CD8-positive, alpha-beta memory T cell (primary cell): ENCODE measurements at regions not wholly inside any gene's neighbourhood (a gene's known extent, or its start where the extent isn't known, plus 50 kb on each side); places are given as distances from the start of the nearest gene placed in this dataset.

Source experiments
- CTCF ChIA-PET: fragments of 350-600 bp; sonication (Branson Sonifier 250); formaldehyde crosslinking; loops from one replicate; lab custom pipeline; 2021; ENCODE audit warnings: antibody characterized with exemption; lab: Charles Lee
- POLR2A ChIA-PET: fragments of 350-600 bp; sonication (Branson Sonifier 250); formaldehyde crosslinking; loops from one replicate; lab custom pipeline; 2021; ENCODE audit warnings: antibody characterized with exemption; lab: Charles Lee
- DNase-seq, 5 donors: peaks; one replicate each; pipeline versions ENCODE4 v3.0.0 to v3.0.0-alpha.2; 2020 to 2022; ENCODE audit warnings: mixed read lengths in 1 of 5
- H3K27ac ChIP-seq: one replicate; pipeline ENCODE4 v1.7.0; 2013; ENCODE audit warnings: low read depth, mild to moderate bottlenecking, low read length, moderate library complexity
- H3K27me3 ChIP-seq: 2 replicates; pipeline ENCODE4 v1.7.0; 2013; ENCODE audit warnings: low read length, mild to moderate bottlenecking; ENCODE audit not compliant: insufficient read depth, poor library complexity, severe bottlenecking
- H3K36me3 ChIP-seq: 2 replicates; pipeline ENCODE4 v1.7.0; 2013; ENCODE audit warnings: mild to moderate bottlenecking, low read length, moderate library complexity; ENCODE audit not compliant: insufficient read depth
- H3K4me1 ChIP-seq: 2 replicates; pipeline ENCODE4 v1.7.0; 2013; ENCODE audit warnings: mild to moderate bottlenecking, low read length, moderate library complexity; ENCODE audit not compliant: insufficient read depth
- H3K4me3 ChIP-seq: 2 replicates; pipeline ENCODE4 v1.7.0; 2013; ENCODE audit warnings: mild to moderate bottlenecking, low read length
- H3K9me3 ChIP-seq: 2 replicates; pipeline ENCODE4 v1.7.0; 2013; ENCODE audit warnings: mild to moderate bottlenecking, low read length
- H3K27ac Mint-ChIP-seq, 8 donors: one replicate each; pipeline ENCODE4 v1.8.0; 2020 to 2021; ENCODE audit warnings: mixed read lengths in 8 of 8, mild to moderate bottlenecking in 6 of 8, inconsistent platforms in 3 of 8, moderate library complexity in 3 of 8
- H3K27me3 Mint-ChIP-seq, 2 donors: one replicate each; pipeline ENCODE4 v1.8.0; 2020 to 2021; ENCODE audit warnings: mixed read lengths in 2 of 2, mild to moderate bottlenecking in 1 of 2, moderate library complexity in 1 of 2
- H3K36me3 Mint-ChIP-seq, 3 donors: one replicate each; pipeline ENCODE4 v1.8.0; 2020 to 2021; ENCODE audit warnings: mixed read lengths in 3 of 3, inconsistent platforms in 1 of 3, mild to moderate bottlenecking in 1 of 3
- H3K4me1 Mint-ChIP-seq, 3 donors: one replicate each; pipeline ENCODE4 v1.8.0; 2020 to 2021; ENCODE audit warnings: mixed read lengths in 3 of 3, inconsistent platforms in 1 of 3, mild to moderate bottlenecking in 1 of 3
- H3K4me3 Mint-ChIP-seq, 7 donors: one replicate each; pipeline ENCODE4 v1.8.0; 2020 to 2021; ENCODE audit warnings: mixed read lengths in 7 of 7, mild to moderate bottlenecking in 6 of 7, moderate library complexity in 4 of 7, inconsistent platforms in 2 of 7
- H3K9me3 Mint-ChIP-seq, 5 donors: one replicate each; pipeline ENCODE4 v1.8.0; 2020 to 2022; ENCODE audit warnings: mixed read lengths in 5 of 5, mild to moderate bottlenecking in 3 of 5, moderate library complexity in 2 of 5, inconsistent platforms in 1 of 5

- H3K4me1 Mint-ChIP-seq: no peaks in the 10 kb centered on the region
- Histone ChIP-seq H3K9me3 (no peaks in the 10 kb centered on the region), H3K4me1 (no peaks in the 10 kb centered on the region), H3K36me3 (no peaks in the 10 kb centered on the region), H3K4me3 (no peak overlapping the region), H3K27ac (no peak overlapping the region), H3K27me3 (no peaks in the 10 kb centered on the region)
- no peak for DNase-seq
- no peak overlapping the region for H3K27ac Mint-ChIP-seq
- H3K4me3 Mint-ChIP-seq: no peak overlapping the region
- CTCF ChIA-PET: no interaction called here
- H3K36me3 Mint-ChIP-seq: peaks cover 0 to 2% (median 0%) of the 10 kb centered on the region in 3 donors
- no peaks in the 10 kb centered on the region for H3K27me3 Mint-ChIP-seq
- POLR2A ChIA-PET: no interaction called here
- H3K9me3 Mint-ChIP-seq: peaks cover 0 to 4% (median 2%) of the 10 kb centered on the region in 5 donors
These were observed 196.0 kb upstream of the PAPPA start for GRCh38 chr9:115957585-115957984.

GRCh38 chr9:115964710-115965347 lies 188.8 kb upstream of the PAPPA start:
- no peaks in the 10 kb centered on the region for H3K9me3 ChIP-seq
- CTCF ChIA-PET: no interaction called here
- H3K4me1 ChIP-seq: no peaks in the 10 kb centered on the region
- no peaks in the 10 kb centered on the region for H3K4me1 Mint-ChIP-seq
- no peak overlapping the region for H3K4me3 ChIP-seq
- POLR2A ChIA-PET: no interaction called here
- no peak overlapping the region for H3K27ac Mint-ChIP-seq
- no peaks in the 10 kb centered on the region for H3K27me3 Mint-ChIP-seq
- H3K27me3 ChIP-seq: no peaks in the 10 kb centered on the region
- no peak overlapping the region for H3K4me3 Mint-ChIP-seq
- H3K36me3 Mint-ChIP-seq: no peaks in the 10 kb centered on the region
- no peak overlapping the region for H3K27ac ChIP-seq
- peaks cover 3 to 10% (median 6%) of the 10 kb centered on the region in 5 donors for H3K9me3 Mint-ChIP-seq
- H3K36me3 ChIP-seq: no peaks in the 10 kb centered on the region
- DNase-seq: no peak

- Histone ChIP-seq H3K4me3 (no peak overlapping the region), H3K27ac (no peak overlapping the region), H3K9me3 (no peaks in the 10 kb centered on the region), H3K4me1 (no peaks in the 10 kb centered on the region), H3K27me3 (no peaks in the 10 kb centered on the region), H3K36me3 (no peaks in the 10 kb centered on the region)
- H3K27me3 Mint-ChIP-seq: no peaks in the 10 kb centered on the region
- H3K36me3 Mint-ChIP-seq: no peaks in the 10 kb centered on the region
- H3K4me3 Mint-ChIP-seq: no peak overlapping the region
- DNase-seq: no peak
- no peaks in the 10 kb centered on the region for H3K4me1 Mint-ChIP-seq
- POLR2A ChIA-PET: no interaction called here
- H3K27ac Mint-ChIP-seq: no peak overlapping the region
- peaks cover 3 to 10% (median 5%) of the 10 kb centered on the region in 5 donors for H3K9me3 Mint-ChIP-seq
- CTCF ChIA-PET: no interaction called here
These were observed 186.9 kb upstream of the PAPPA start for GRCh38 chr9:115966660-115967059.

GRCh38 chr9:115969096-115969495 lies 184.5 kb upstream of the PAPPA start:
- Mint-ChIP-seq H3K27ac (no peak overlapping the region), H3K36me3 (no peaks in the 10 kb centered on the region), H3K4me3 (no peak overlapping the region), H3K27me3 (no peaks in the 10 kb centered on the region), H3K4me1 (no peaks in the 10 kb centered on the region), H3K9me3 (peaks cover 0 to 5% (median under 1%) of the 10 kb centered on the region in 5 donors)
- Histone ChIP-seq H3K9me3 (no peaks in the 10 kb centered on the region), H3K4me3 (no peak overlapping the region), H3K27me3 (no peaks in the 10 kb centered on the region), H3K27ac (no peak overlapping the region), H3K4me1 (no peaks in the 10 kb centered on the region), H3K36me3 (no peaks in the 10 kb centered on the region)
- CTCF ChIA-PET: no interaction called here
- POLR2A ChIA-PET: no interaction called here
- no peak for DNase-seq

GRCh38 chr9:115972362-115972761 lies 181.2 kb upstream of the PAPPA start:
- CTCF ChIA-PET: no interaction called here
- no peaks in the 10 kb centered on the region for H3K4me1 ChIP-seq
- no peaks in the 10 kb centered on the region for H3K4me1 Mint-ChIP-seq
- no peaks in the 10 kb centered on the region for H3K36me3 ChIP-seq
- DNase-seq: no peak
- peaks cover 0 to 1% of the 10 kb centered on the region in 2 donors for H3K27me3 Mint-ChIP-seq
- no peaks in the 10 kb centered on the region for H3K9me3 ChIP-seq
- no peaks in the 10 kb centered on the region for H3K36me3 Mint-ChIP-seq
- H3K4me3 Mint-ChIP-seq: no peak overlapping the region
- no peak overlapping the region for H3K27ac Mint-ChIP-seq
- no peaks in the 10 kb centered on the region for H3K27me3 ChIP-seq
- POLR2A ChIA-PET: no interaction called here
- peaks cover 0 to 9% (median 0%) of the 10 kb centered on the region in 5 donors for H3K9me3 Mint-ChIP-seq
- H3K4me3 ChIP-seq: no peak overlapping the region
- H3K27ac ChIP-seq: no peak overlapping the region

- H3K4me1 Mint-ChIP-seq: no peaks in the 10 kb centered on the region
These were observed 180.6 kb upstream of the PAPPA start for GRCh38 chr9:115972843-115973595.

GRCh38 chr9:115976781-115977180 lies 176.8 kb upstream of the PAPPA start:
- Mint-ChIP-seq H3K27ac (no peak overlapping the region), H3K36me3 (no peaks in the 10 kb centered on the region), H3K4me1 (no peaks in the 10 kb centered on the region), H3K4me3 (no peak overlapping the region), H3K27me3 (peaks cover 0 to 1% of the 10 kb centered on the region in 2 donors), H3K9me3 (peaks cover 0 to 9% (median 2%) of the 10 kb centered on the region in 5 donors)
- H3K9me3 ChIP-seq: no peaks in the 10 kb centered on the region
- H3K4me3 ChIP-seq: no peak overlapping the region
- no peak overlapping the region for H3K27ac ChIP-seq
- no peaks in the 10 kb centered on the region for H3K4me1 ChIP-seq
- CTCF ChIA-PET: no interaction called here
- H3K36me3 ChIP-seq: no peaks in the 10 kb centered on the region
- no peaks in the 10 kb centered on the region for H3K27me3 ChIP-seq
- POLR2A ChIA-PET: no interaction called here
- DNase-seq: no peak

More at GRCh38 chr9:115972843-115973595, 180.6 kb upstream of the PAPPA start:
- no peaks in the 10 kb centered on the region for H3K36me3 ChIP-seq
- peaks cover 0 to 1% of the 10 kb centered on the region in 2 donors for H3K27me3 Mint-ChIP-seq
- peaks cover 0 to 9% (median 0%) of the 10 kb centered on the region in 5 donors for H3K9me3 Mint-ChIP-seq
- no peaks in the 10 kb centered on the region for H3K36me3 Mint-ChIP-seq
- DNase-seq: no peak
- no peaks in the 10 kb centered on the region for H3K9me3 ChIP-seq
- H3K4me3 ChIP-seq: no peak overlapping the region
- H3K4me3 Mint-ChIP-seq: no peak overlapping the region
- POLR2A ChIA-PET: no interaction called here
- no peak overlapping the region for H3K27ac Mint-ChIP-seq
- no peaks in the 10 kb centered on the region for H3K4me1 ChIP-seq
- no peaks in the 10 kb centered on the region for H3K27me3 ChIP-seq
- CTCF ChIA-PET: no interaction called here
- H3K27ac ChIP-seq: no peak overlapping the region

- H3K27me3 ChIP-seq: no peaks in the 10 kb centered on the region
These were observed 175.5 kb upstream of the PAPPA start for GRCh38 chr9:115978091-115978490.

More at GRCh38 chr9:115978091-115978490, 175.5 kb upstream of the PAPPA start:
- no peaks in the 10 kb centered on the region for H3K4me1 ChIP-seq
- Mint-ChIP-seq H3K4me3 (no peak overlapping the region), H3K27ac (no peak overlapping the region), H3K36me3 (no peaks in the 10 kb centered on the region), H3K4me1 (no peaks in the 10 kb centered on the region), H3K9me3 (peaks cover 0 to 9% (median 2%) of the 10 kb centered on the region in 5 donors), H3K27me3 (peaks cover 0 to 1% of the 10 kb centered on the region in 2 donors)
- POLR2A ChIA-PET: no interaction called here
- H3K27ac ChIP-seq: no peak overlapping the region
- no peak for DNase-seq
- no peak overlapping the region for H3K4me3 ChIP-seq
- no peaks in the 10 kb centered on the region for H3K36me3 ChIP-seq
- CTCF ChIA-PET: no interaction called here
- no peaks in the 10 kb centered on the region for H3K9me3 ChIP-seq
